Activated CD4-positive, alpha-beta memory T cell treated with anti-CD3 and anti-CD28 coated beads for 36 hours (primary cell): ENCODE measurements at regions not wholly inside any gene's neighbourhood (a gene's known extent, or its start where the extent isn't known, plus 50 kb on each side); places are given as distances from the start of the nearest gene placed in this dataset.

ENCODE experiments used
- CTCF ChIA-PET: fragments of 350-600 bp; sonication (Branson Sonifier 250); formaldehyde crosslinking; loops from one replicate; lab custom pipeline; 2021; ENCODE audit warnings: antibody characterized with exemption, inconsistent platforms; lab: Charles Lee
- POLR2A ChIA-PET: fragments of 350-600 bp; sonication (Branson Sonifier 250); formaldehyde crosslinking; loops from one replicate; lab custom pipeline; 2021; ENCODE audit warnings: antibody characterized with exemption; lab: Charles Lee
- DNase-seq: peaks from one replicate; pipeline ENCODE4 v3.0.0-alpha.2; 2020
- H3K27ac Mint-ChIP-seq: one replicate; pipeline ENCODE4 v1.8.0; 2021; ENCODE audit warnings: mixed read lengths
- H3K27me3 Mint-ChIP-seq: one replicate; pipeline ENCODE4 v1.8.0; 2021; ENCODE audit warnings: mixed read lengths
- H3K36me3 Mint-ChIP-seq: one replicate; pipeline ENCODE4 v1.8.0; 2021; ENCODE audit warnings: mixed read lengths
- H3K4me1 Mint-ChIP-seq: one replicate; pipeline ENCODE4 v1.8.0; 2021; ENCODE audit warnings: low read depth, mixed read lengths
- H3K4me3 Mint-ChIP-seq: one replicate; pipeline ENCODE4 v1.8.0; 2021; ENCODE audit warnings: mild to moderate bottlenecking, mixed read lengths
- H3K9me3 Mint-ChIP-seq: one replicate; pipeline ENCODE4 v1.8.0; 2021; ENCODE audit warnings: mixed read lengths
- intact Hi-C: fragments of 100-400 bp; cut with micrococcal nuclease; formaldehyde crosslinking; loops from one replicate; pipeline ENCODE4 v1.15.1; 2023

GRCh38 chr12:20272161-20272560 lies 96.2 kb upstream of the PDE3A start:
- intact Hi-C loops, result no loop called here
- H3K4me3 Mint-ChIP-seq, result no peak overlapping the region
- no peaks in the 10 kb centered on the region for H3K9me3 Mint-ChIP-seq
- no peak overlapping the region for H3K27ac Mint-ChIP-seq
- POLR2A ChIA-PET, result no interaction called here
- no peaks in the 10 kb centered on the region for H3K27me3 Mint-ChIP-seq
- H3K4me1 Mint-ChIP-seq, result no peaks in the 10 kb centered on the region
- H3K36me3 Mint-ChIP-seq, result no peaks in the 10 kb centered on the region
- CTCF ChIA-PET, result no interaction called here
- no peak for DNase-seq

GRCh38 chr12:20272801-20273200 lies 95.5 kb upstream of the PDE3A start:
- Mint-ChIP-seq H3K27ac (no peak overlapping the region), H3K27me3 (no peaks in the 10 kb centered on the region), H3K9me3 (no peaks in the 10 kb centered on the region), H3K36me3 (no peaks in the 10 kb centered on the region), H3K4me1 (no peaks in the 10 kb centered on the region), H3K4me3 (no peak overlapping the region)
- ChIA-PET POLR2A (no interaction called here), CTCF (no interaction called here)
- intact Hi-C loops, result no loop called here
- DNase-seq, result no peak

GRCh38 chr12:20274008-20274407 lies 94.3 kb upstream of the PDE3A start:
- POLR2A ChIA-PET, result interaction anchor here (0.7 kb wide), 1 partner anchor 265 kb away, joined by 3 read pairs; no protein-coding TSS in a partner anchor
- H3K27ac Mint-ChIP-seq, result no peak overlapping the region

GRCh38 chr12:20278276-20278675 lies 90.1 kb upstream of the PDE3A start:
- DNase-seq, result no peak
- CTCF ChIA-PET, result no interaction called here
- H3K27me3 Mint-ChIP-seq, result no peaks in the 10 kb centered on the region
- intact Hi-C loops, result no loop called here
- H3K9me3 Mint-ChIP-seq, result no peaks in the 10 kb centered on the region
- H3K36me3 Mint-ChIP-seq, result no peaks in the 10 kb centered on the region
- no peak overlapping the region for H3K27ac Mint-ChIP-seq
- POLR2A ChIA-PET, result no interaction called here
- no peak overlapping the region for H3K4me3 Mint-ChIP-seq
- no peaks in the 10 kb centered on the region for H3K4me1 Mint-ChIP-seq

More at GRCh38 chr12:20274008-20274407, 94.3 kb upstream of the PDE3A start:
- intact Hi-C loops, result no loop called here
- Mint-ChIP-seq H3K4me3 (no peak overlapping the region), H3K36me3 (no peaks in the 10 kb centered on the region), H3K9me3 (no peaks in the 10 kb centered on the region), H3K27me3 (no peaks in the 10 kb centered on the region), H3K4me1 (no peaks in the 10 kb centered on the region)
- CTCF ChIA-PET, result no interaction called here
- DNase-seq, result no peak

GRCh38 chr12:20280515-20280914 lies 87.8 kb upstream of the PDE3A start:
- Mint-ChIP-seq H3K27ac (no peak overlapping the region), H3K27me3 (no peaks in the 10 kb centered on the region), H3K4me3 (no peak overlapping the region), H3K4me1 (no peaks in the 10 kb centered on the region), H3K36me3 (no peaks in the 10 kb centered on the region), H3K9me3 (no peaks in the 10 kb centered on the region)
- intact Hi-C loops, result no loop called here
- no peak for DNase-seq
- CTCF ChIA-PET, result no interaction called here
- POLR2A ChIA-PET, result no interaction called here

- H3K27ac Mint-ChIP-seq, result no peak overlapping the region
- ChIA-PET POLR2A (no interaction called here), CTCF (no interaction called here)
- H3K36me3 Mint-ChIP-seq, result no peaks in the 10 kb centered on the region
- no peaks in the 10 kb centered on the region for H3K9me3 Mint-ChIP-seq
- DNase-seq, result no peak
- intact Hi-C loops, result no loop called here
- no peaks in the 10 kb centered on the region for H3K27me3 Mint-ChIP-seq
- H3K4me3 Mint-ChIP-seq, result no peak overlapping the region
- H3K4me1 Mint-ChIP-seq, result no peaks in the 10 kb centered on the region
Observed at GRCh38 chr12:20282401-20282800, 85.9 kb upstream of the PDE3A start.

GRCh38 chr12:20283482-20283881 lies 84.9 kb upstream of the PDE3A start:
- H3K9me3 Mint-ChIP-seq, result no peaks in the 10 kb centered on the region
- intact Hi-C loops, result no loop called here
- H3K27ac Mint-ChIP-seq, result no peak overlapping the region
- POLR2A ChIA-PET, result no interaction called here
- no peak for DNase-seq
- H3K4me3 Mint-ChIP-seq, result no peak overlapping the region
- no peaks in the 10 kb centered on the region for H3K36me3 Mint-ChIP-seq
- H3K27me3 Mint-ChIP-seq, result no peaks in the 10 kb centered on the region
- CTCF ChIA-PET, result no interaction called here
- H3K4me1 Mint-ChIP-seq, result no peaks in the 10 kb centered on the region

- no peaks in the 10 kb centered on the region for H3K27me3 Mint-ChIP-seq
- ChIA-PET CTCF (no interaction called here), POLR2A (no interaction called here)
- H3K36me3 Mint-ChIP-seq, result no peaks in the 10 kb centered on the region
- H3K9me3 Mint-ChIP-seq, result peaks cover 4% of the 10 kb centered on the region
- H3K4me3 Mint-ChIP-seq, result no peak overlapping the region
- intact Hi-C loops, result no loop called here
- no peak overlapping the region for H3K27ac Mint-ChIP-seq
- no peak for DNase-seq
- H3K4me1 Mint-ChIP-seq, result no peaks in the 10 kb centered on the region
Observed at GRCh38 chr12:20289520-20289919, 78.8 kb upstream of the PDE3A start.

GRCh38 chr12:20300457-20300856 lies 67.9 kb upstream of the PDE3A start:
- DNase-seq, result no peak
- H3K27me3 Mint-ChIP-seq, result no peaks in the 10 kb centered on the region
- H3K4me3 Mint-ChIP-seq, result no peak overlapping the region
- no peaks in the 10 kb centered on the region for H3K36me3 Mint-ChIP-seq
- CTCF ChIA-PET, result no interaction called here
- intact Hi-C loops, result no loop called here
- peaks cover 32% of the 10 kb centered on the region for H3K9me3 Mint-ChIP-seq
- no peaks in the 10 kb centered on the region for H3K4me1 Mint-ChIP-seq
- no peak overlapping the region for H3K27ac Mint-ChIP-seq
- POLR2A ChIA-PET, result no interaction called here

- no peaks in the 10 kb centered on the region for H3K36me3 Mint-ChIP-seq
- H3K4me3 Mint-ChIP-seq, result no peak overlapping the region
- peaks cover 22% of the 10 kb centered on the region for H3K9me3 Mint-ChIP-seq
- ChIA-PET CTCF (no interaction called here), POLR2A (no interaction called here)
- no peak overlapping the region for H3K27ac Mint-ChIP-seq
- H3K4me1 Mint-ChIP-seq, result no peaks in the 10 kb centered on the region
- DNase-seq, result no peak
- intact Hi-C loops, result no loop called here
- no peaks in the 10 kb centered on the region for H3K27me3 Mint-ChIP-seq
Observed at GRCh38 chr12:20305470-20305869, 62.9 kb upstream of the PDE3A start.

GRCh38 chr12:20309504-20310148 lies 58.7 kb upstream of the PDE3A start:
- H3K36me3 Mint-ChIP-seq, result no peaks in the 10 kb centered on the region
- intact Hi-C loops, result no loop called here
- no peaks in the 10 kb centered on the region for H3K4me1 Mint-ChIP-seq
- no peaks in the 10 kb centered on the region for H3K27me3 Mint-ChIP-seq
- peaks cover 20% of the 10 kb centered on the region for H3K9me3 Mint-ChIP-seq
- ChIA-PET POLR2A (no interaction called here), CTCF (no interaction called here)
- no peak overlapping the region for H3K4me3 Mint-ChIP-seq
- H3K27ac Mint-ChIP-seq, result no peak overlapping the region
- no peak for DNase-seq

GRCh38 chr12:20314328-20314727 lies 54.0 kb upstream of the PDE3A start:
- Mint-ChIP-seq H3K4me1 (no peaks in the 10 kb centered on the region), H3K9me3 (no peaks in the 10 kb centered on the region), H3K27ac (no peak overlapping the region), H3K27me3 (no peaks in the 10 kb centered on the region), H3K4me3 (no peak overlapping the region), H3K36me3 (no peaks in the 10 kb centered on the region)
- intact Hi-C loops, result no loop called here
- no peak for DNase-seq
- ChIA-PET CTCF (no interaction called here), POLR2A (no interaction called here)

GRCh38 chr12:20317554-20317953 lies 50.8 kb upstream of the PDE3A start:
- intact Hi-C loops, result no loop called here
- Mint-ChIP-seq H3K4me1 (no peaks in the 10 kb centered on the region), H3K27me3 (no peaks in the 10 kb centered on the region), H3K36me3 (no peaks in the 10 kb centered on the region), H3K9me3 (no peaks in the 10 kb centered on the region), H3K4me3 (no peak overlapping the region), H3K27ac (no peak overlapping the region)
- ChIA-PET CTCF (no interaction called here), POLR2A (no interaction called here)
- no peak for DNase-seq
